HEK293 (cell line): ENCODE measurements at regions not wholly inside any gene's neighbourhood (a gene's known extent, or its start where the extent isn't known, plus 50 kb on each side); places are given as distances from the start of the nearest gene placed in this dataset.

ENCODE experiments used
- CTCF ChIP-seq: fragments of 450-650 bp; formaldehyde crosslinking; IDR thresholded peaks from 2 replicates; pipeline ENCODE4 v1.5.1; 2016; ENCODE audit warnings: missing biosample characterization, missing genetic modification characterization
- HOXC10 ChIP-seq: sonication (generic); formaldehyde crosslinking; IDR thresholded peaks from 2 replicates; pipeline ENCODE4 v1.8.1; 2023; ENCODE audit warnings: mild to moderate bottlenecking, missing genetic modification reagents
- HOXD13 ChIP-seq: sonication (generic); formaldehyde crosslinking; IDR thresholded peaks from 2 replicates; pipeline ENCODE4 v1.8.0; 2022; ENCODE audit warnings: missing genetic modification reagents, borderline replicate concordance
- ZBTB8A ChIP-seq: fragments of 450-650 bp; formaldehyde crosslinking; IDR thresholded peaks from 2 replicates; pipeline ENCODE4 v1.5.1; 2016; ENCODE audit warnings: missing biosample characterization, missing genetic modification characterization
- ZIC2 ChIP-seq: fragments of 450-650 bp; formaldehyde crosslinking; IDR thresholded peaks from 2 replicates; pipeline ENCODE4 v1.5.1; 2016; ENCODE audit warnings: missing biosample characterization, missing genetic modification characterization

- no peak for TF ChIP-seq HOXC10 (CRISPR knock-in tag)
- TF ChIP-seq CTCF (tag by site-specific recombination) = no peak
- no peak for TF ChIP-seq ZBTB8A
- no peak for TF ChIP-seq ZIC2
- no peak for TF ChIP-seq HOXD13 (CRISPR knock-in tag)
These were observed 73.2 kb upstream of the GOT2 start for GRCh38 chr16:58807276-58807675.
